HT-29 (cell line): ENCODE measurements at regions not wholly inside any gene's neighbourhood (a gene's known extent, or its start where the extent isn't known, plus 50 kb on each side); places are given as distances from the start of the nearest gene placed in this dataset.

Source experiments
- DNase-seq: peaks from one replicate; pipeline ENCODE4 v3.0.0-alpha.2; 2015; ENCODE audit warnings: low spot score

- DNase-seq, result no peak
These were observed 54.9 kb upstream of the NXPH1 start for GRCh38 chr7:8378349-8379019.

- DNase-seq, result no peak
These were observed 54.1 kb upstream of the NXPH1 start for GRCh38 chr7:8379264-8379663.

GRCh38 chr7:8380130-8380529 is 53.3 kb upstream of the NXPH1 start:
- DNase-seq, result no peak

- DNase-seq, result no peak
These were observed 51.2 kb upstream of the NXPH1 start for GRCh38 chr7:8382004-8382730.
